ENCODE measurements at regions not wholly inside any gene's neighbourhood (a gene's known extent, or its start where the extent isn't known, plus 50 kb on each side); places are given as distances from the start of the nearest gene placed in this dataset.
A peak's percentile ranks its signal among the peaks of the same experiment; 100 is the strongest.

- 0 out of 2 replicates have a peak, but pooled peaks have one; percentile 31 for TF ChIP-seq PKNOX1 (IDR thresholded peaks at IDR 0.05)
- no peak for TF ChIP-seq DIDO1 (tag; IDR thresholded peaks at IDR 0.05; ENCODE audit: low read depth)
- 0 out of 2 replicates have a peak, but pooled peaks have one; percentile 35 for TF ChIP-seq SMAD4 (CRISPR knock-in tag; conservative IDR thresholded peaks at IDR 0.05)
- TF ChIP-seq POLR2G (IDR thresholded peaks at IDR 0.05; ENCODE audit: low read depth, low read length) = no peak
- TF ChIP-seq TARDBP (IDR thresholded peaks at IDR 0.05) = no peak
- TF ChIP-seq GABPA (tag; conservative IDR thresholded peaks at IDR 0.05; ENCODE audit: low read depth) = peak; percentile 55
- no peak for TF ChIP-seq PHB2 (IDR thresholded peaks at IDR 0.05; ENCODE audit: low read depth)
- no peak for TF ChIP-seq GATA2 (CRISPR knock-in tag; IDR thresholded peaks at IDR 0.05)
- TF ChIP-seq FUS (optimal IDR thresholded peaks at IDR 0.05; ENCODE audit: low read depth, low read length) = no peak
- TF ChIP-seq AFF1 (IDR thresholded peaks at IDR 0.05; ENCODE audit: low read depth in 1 of 2, partially characterized antibody in 2 of 2) = no peak
- no peak for TF ChIP-seq MED1 (CRISPR knock-in tag; IDR thresholded peaks at IDR 0.05; ENCODE audit: borderline replicate concordance)
- TF ChIP-seq ESRRA (IDR thresholded peaks at IDR 0.05; ENCODE audit: borderline replicate concordance, low read depth) = peak; percentile 20; the same call in 1 of the 2 replicates
- TF ChIP-seq HNRNPL (IDR thresholded peaks at IDR 0.05; ENCODE audit: low read depth, low read length) = no peak
- no peak for TF ChIP-seq SUPT5H (IDR thresholded peaks at IDR 0.05)
- TF ChIP-seq ZNF511 (CRISPR knock-in tag; IDR thresholded peaks at IDR 0.05) = no peak
- no peak for TF ChIP-seq E2F5 (CRISPR knock-in tag; IDR thresholded peaks at IDR 0.05)
- no peak for TF ChIP-seq ZNF77 (CRISPR knock-in tag; IDR thresholded peaks at IDR 0.05)
- TF ChIP-seq MTA1 (IDR thresholded peaks at IDR 0.05; ENCODE audit: borderline replicate concordance) = no peak
- TF ChIP-seq ARID1B (IDR thresholded peaks at IDR 0.05) = no peak
- no peak for TF ChIP-seq ZNF830 (CRISPR knock-in tag; IDR thresholded peaks at IDR 0.05)
- TF ChIP-seq ZNF518B (CRISPR knock-in tag; IDR thresholded peaks at IDR 0.05) = no peak
Measured at GRCh38 chr20:23180451-23180921, 94.4 kb upstream of the CD93 start (continued).
